ENCODE measurements at regions not wholly inside any gene's neighbourhood (a gene's known extent, or its start where the extent isn't known, plus 50 kb on each side); places are given as distances from the start of the nearest gene placed in this dataset.

- no peak for TF ChIP-seq CTCF (IDR thresholded peaks at IDR 0.05 in 8 of 11, conservative IDR thresholded peaks at IDR 0.05 in 3 of 11)
- no peak for TF ChIP-seq POLR2A (IDR thresholded peaks at IDR 0.05)
Measured at GRCh38 chr13:111620586-111620985, 300.1 kb downstream of the TEX29 start.

All from spleen (tissue), 7 donors.